Hepatocyte (in vitro differentiated cells): ENCODE measurements at regions not wholly inside any gene's neighbourhood (a gene's known extent, or its start where the extent isn't known, plus 50 kb on each side); places are given as distances from the start of the nearest gene placed in this dataset.

Experiments used
- EZH2 ChIP-seq: fragments of 200-600 bp; sonication (generic); IDR thresholded peaks from 2 replicates; pipeline ENCODE4 v1.6.1; 2016; ENCODE audit warnings: antibody characterized with exemption, mild to moderate bottlenecking, borderline replicate concordance
- EZH2phosphoT487 ChIP-seq: fragments of 200-600 bp; sonication (generic); IDR thresholded peaks from one replicate; pipeline ENCODE4 v1.6.1; 2018; ENCODE audit warnings: antibody characterized with exemption, mild to moderate bottlenecking, low read depth, moderate library complexity; ENCODE audit not compliant: unreplicated experiment, severe bottlenecking
- TF ChIP-seq, protein P1 (sequence below): fragments of 200-600 bp; sonication (generic); IDR thresholded peaks from 2 replicates; pipeline ENCODE4 v1.5.1; 2016; ENCODE audit warnings: antibody characterized with exemption, mild to moderate bottlenecking; ENCODE audit not compliant: poor library complexity

DNA sequence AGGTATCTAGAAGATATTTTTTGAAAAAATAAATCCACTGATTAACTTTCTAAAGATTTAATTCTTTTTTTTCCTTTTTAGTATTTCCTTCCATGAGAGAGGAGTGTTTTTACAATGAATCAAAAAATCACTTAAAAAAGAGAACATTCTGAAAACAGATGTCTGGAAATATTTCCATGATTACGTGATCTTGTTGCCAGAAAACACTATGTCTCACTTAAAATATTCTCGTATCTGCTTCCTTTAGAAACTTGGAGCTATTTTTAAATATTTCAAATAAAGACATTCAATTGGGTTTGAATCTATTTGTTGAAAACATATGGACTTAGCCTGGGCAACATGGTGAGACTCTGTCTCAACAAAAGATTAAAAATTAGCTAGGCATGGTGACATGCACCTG is 232.8 kb upstream of the RASGEF1B start:
- TF ChIP-seq EZH2 (no peak), EZH2phosphoT487 (no peak)
- TF ChIP-seq, protein P1, sequence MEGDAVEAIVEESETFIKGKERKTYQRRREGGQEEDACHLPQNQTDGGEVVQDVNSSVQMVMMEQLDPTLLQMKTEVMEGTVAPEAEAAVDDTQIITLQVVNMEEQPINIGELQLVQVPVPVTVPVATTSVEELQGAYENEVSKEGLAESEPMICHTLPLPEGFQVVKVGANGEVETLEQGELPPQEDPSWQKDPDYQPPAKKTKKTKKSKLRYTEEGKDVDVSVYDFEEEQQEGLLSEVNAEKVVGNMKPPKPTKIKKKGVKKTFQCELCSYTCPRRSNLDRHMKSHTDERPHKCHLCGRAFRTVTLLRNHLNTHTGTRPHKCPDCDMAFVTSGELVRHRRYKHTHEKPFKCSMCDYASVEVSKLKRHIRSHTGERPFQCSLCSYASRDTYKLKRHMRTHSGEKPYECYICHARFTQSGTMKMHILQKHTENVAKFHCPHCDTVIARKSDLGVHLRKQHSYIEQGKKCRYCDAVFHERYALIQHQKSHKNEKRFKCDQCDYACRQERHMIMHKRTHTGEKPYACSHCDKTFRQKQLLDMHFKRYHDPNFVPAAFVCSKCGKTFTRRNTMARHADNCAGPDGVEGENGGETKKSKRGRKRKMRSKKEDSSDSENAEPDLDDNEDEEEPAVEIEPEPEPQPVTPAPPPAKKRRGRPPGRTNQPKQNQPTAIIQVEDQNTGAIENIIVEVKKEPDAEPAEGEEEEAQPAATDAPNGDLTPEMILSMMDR: no peak
